ENCODE measurements at regions not wholly inside any gene's neighbourhood (a gene's known extent, or its start where the extent isn't known, plus 50 kb on each side); places are given as distances from the start of the nearest gene placed in this dataset.

GRCh38 chr2:145321344-145321743 is 801.4 kb upstream of the ZEB2 start:
- no peak for DNase-seq (ENCODE audit: low read depth)

- no peak for DNase-seq (ENCODE audit: low read depth)
These were observed 796.6 kb upstream of the ZEB2 start for GRCh38 chr2:145316496-145316895.

GRCh38 chr2:145315053-145315452 is 795.1 kb upstream of the ZEB2 start:
- DNase-seq (ENCODE audit: low read depth) = no peak

- DNase-seq (ENCODE audit: low read depth) = no peak
These were observed 794.3 kb upstream of the ZEB2 start for GRCh38 chr2:145314119-145314633.

- DNase-seq (ENCODE audit: low read depth) = no peak
These were observed 786.0 kb upstream of the ZEB2 start for GRCh38 chr2:145305889-145306288.

GRCh38 chr2:145304501-145304900 is 784.6 kb upstream of the ZEB2 start:
- DNase-seq (ENCODE audit: low read depth) = no peak

- no peak for DNase-seq (ENCODE audit: low read depth)
These were observed 783.6 kb upstream of the ZEB2 start for GRCh38 chr2:145303536-145303935.

GRCh38 chr2:145302886-145303285 is 783.0 kb upstream of the ZEB2 start:
- DNase-seq (ENCODE audit: low read depth) = no peak

GRCh38 chr2:145302451-145302850 is 782.5 kb upstream of the ZEB2 start:
- no peak for DNase-seq (ENCODE audit: low read depth)

- no peak for DNase-seq (ENCODE audit: low read depth)
These were observed 779.4 kb upstream of the ZEB2 start for GRCh38 chr2:145299368-145299767.

- no peak for DNase-seq (ENCODE audit: low read depth)
These were observed 772.2 kb upstream of the ZEB2 start for GRCh38 chr2:145292166-145292565.

- DNase-seq (ENCODE audit: low read depth) = no peak
These were observed 771.1 kb upstream of the ZEB2 start for GRCh38 chr2:145290986-145291385.

- no peak for DNase-seq (ENCODE audit: low read depth)
These were observed 770.0 kb upstream of the ZEB2 start for GRCh38 chr2:145289946-145290345.

GRCh38 chr2:145288650-145289496 is 769.0 kb upstream of the ZEB2 start:
- no peak for DNase-seq (ENCODE audit: low read depth)

GRCh38 chr2:145287736-145288135 is 767.8 kb upstream of the ZEB2 start:
- no peak for DNase-seq (ENCODE audit: low read depth)

- DNase-seq (ENCODE audit: low read depth) = no peak
These were observed 766.9 kb upstream of the ZEB2 start for GRCh38 chr2:145286716-145287275.

GRCh38 chr2:145284551-145284950 is 764.6 kb upstream of the ZEB2 start:
- no peak for DNase-seq (ENCODE audit: low read depth)

- DNase-seq (ENCODE audit: low read depth) = no peak
These were observed 763.2 kb upstream of the ZEB2 start for GRCh38 chr2:145283131-145283530.

GRCh38 chr2:145277922-145278321 is 758.0 kb upstream of the ZEB2 start:
- no peak for DNase-seq (ENCODE audit: low read depth)

- DNase-seq (ENCODE audit: low read depth) = no peak
These were observed 753.9 kb upstream of the ZEB2 start for GRCh38 chr2:145273840-145274239.

- DNase-seq (ENCODE audit: low read depth) = no peak
These were observed 749.0 kb upstream of the ZEB2 start for GRCh38 chr2:145268931-145269330.

GRCh38 chr2:145267451-145267850 is 747.5 kb upstream of the ZEB2 start:
- DNase-seq (ENCODE audit: low read depth) = no peak

GRCh38 chr2:145265244-145265643 is 745.3 kb upstream of the ZEB2 start:
- DNase-seq (ENCODE audit: low read depth) = no peak

- no peak for DNase-seq (ENCODE audit: low read depth)
These were observed 740.8 kb upstream of the ZEB2 start for GRCh38 chr2:145260674-145261073.
